CD14-positive monocyte (primary cell): ENCODE measurements at regions not wholly inside any gene's neighbourhood (a gene's known extent, or its start where the extent isn't known, plus 50 kb on each side); places are given as distances from the start of the nearest gene placed in this dataset.

Experiments
- DNase-seq, 3 donors: peaks; one replicate each; pipeline ENCODE4 v3.0.0-alpha.2; 2011 to 2022
- H2AFZ ChIP-seq: 2 replicates; pipeline ENCODE4 v1.6.0; 2012; ENCODE audit warnings: mild to moderate bottlenecking, low read depth, low read length, inconsistent platforms; ENCODE audit not compliant: insufficient read depth, poor library complexity, severe bottlenecking
- H3K27ac ChIP-seq, 2 donors: 1 replicate in 1 of 2; 2 replicates in 1 of 2; pipeline ENCODE4 v1.5.1; 2012 to 2013; ENCODE audit warnings: low read length in 2 of 2, control low read depth in 1 of 2, inconsistent platforms in 1 of 2, low read depth in 1 of 2, mild to moderate bottlenecking in 1 of 2
- H3K27me3 ChIP-seq, 2 donors: one replicate each; pipeline versions ENCODE4 v1.6.0 to v1.6.1; 2011 to 2013; ENCODE audit warnings: low read length in 2 of 2; ENCODE audit not compliant: control insufficient read depth in 2 of 2, insufficient read depth in 2 of 2
- H3K36me3 ChIP-seq, 2 donors: replicated peaks in 1 of 2; 1 replicate in 1 of 2; 2 replicates in 1 of 2; pipeline versions ENCODE4 v1.5.1 to v1.6.1; 2012 to 2013; ENCODE audit warnings: low read length in 2 of 2, control low read depth in 1 of 2, inconsistent platforms in 1 of 2, mild to moderate bottlenecking in 1 of 2; ENCODE audit not compliant: insufficient read depth in 2 of 2, control insufficient read depth in 1 of 2
- H3K4me1 ChIP-seq, 2 donors: 1 replicate in 1 of 2; 2 replicates in 1 of 2; pipeline versions ENCODE4 v1.5.1 to v1.6.1; 2012 to 2013; ENCODE audit warnings: low read length in 2 of 2, control low read depth in 1 of 2, inconsistent platforms in 1 of 2, mild to moderate bottlenecking in 1 of 2, moderate library complexity in 1 of 2; ENCODE audit not compliant: insufficient read depth in 2 of 2, control insufficient read depth in 1 of 2
- H3K4me2 ChIP-seq: replicated peaks from 2 replicates; pipeline ENCODE3; 2012; ENCODE audit warnings: low read length, moderate library complexity, mild to moderate bottlenecking; ENCODE audit not compliant: poor library complexity, severe bottlenecking; ENCODE audit errors: extremely low read depth
- H3K4me3 ChIP-seq, 3 experiments: fragments of 200-600 bp in 1 of 3; sonication (generic) in 1 of 3; replicated peaks in 1 of 3; 1 replicate in 2 of 3; 2 replicates in 1 of 3; pipeline ENCODE4 v1.5.1; 2011 to 2013; ENCODE audit warnings: low read length in 3 of 3, mild to moderate bottlenecking in 3 of 3, control low read depth in 2 of 3, low read depth in 2 of 3, inconsistent platforms in 1 of 3, moderate library complexity in 1 of 3
- H3K79me2 ChIP-seq: 2 replicates; pipeline ENCODE4 v1.6.0; 2012; ENCODE audit warnings: mild to moderate bottlenecking, control low read depth, inconsistent platforms, low read length, moderate library complexity; ENCODE audit not compliant: insufficient read depth
- H3K9ac ChIP-seq: 2 replicates; pipeline ENCODE4 v1.6.0; 2017; ENCODE audit warnings: low read length, mild to moderate bottlenecking; ENCODE audit not compliant: insufficient read depth, poor library complexity, severe bottlenecking
- H3K9me3 ChIP-seq, 2 donors: replicated peaks in 1 of 2; 1 replicate in 1 of 2; 2 replicates in 1 of 2; pipeline versions ENCODE4 v1.5.1 to v1.6.1; 2012 to 2013; ENCODE audit warnings: low read length in 2 of 2, control low read depth in 1 of 2; ENCODE audit not compliant: control insufficient read depth in 1 of 2, insufficient read depth in 1 of 2
- H4K20me1 ChIP-seq: 2 replicates; pipeline ENCODE4 v1.6.0; 2012; ENCODE audit warnings: mild to moderate bottlenecking, low read length, control low read depth, moderate library complexity; ENCODE audit not compliant: insufficient read depth
- H3K27ac Mint-ChIP-seq, 7 donors: one replicate each; pipeline ENCODE4 v1.8.0; 2020; ENCODE audit warnings: mild to moderate bottlenecking in 7 of 7, mixed read lengths in 7 of 7, moderate library complexity in 6 of 7, inconsistent platforms in 2 of 7
- H3K27me3 Mint-ChIP-seq, 3 donors: one replicate each; pipeline ENCODE4 v1.8.0; 2021 to 2022; ENCODE audit warnings: low read depth in 3 of 3, mild to moderate bottlenecking in 3 of 3, mixed read lengths in 3 of 3, moderate library complexity in 3 of 3, inconsistent platforms in 1 of 3
- H3K36me3 Mint-ChIP-seq, 2 donors: one replicate each; pipeline ENCODE4 v1.8.0; 2020; ENCODE audit warnings: mixed read lengths in 2 of 2, inconsistent platforms in 1 of 2, mild to moderate bottlenecking in 1 of 2
- H3K4me1 Mint-ChIP-seq: one replicate; pipeline ENCODE4 v1.8.0; 2020; ENCODE audit warnings: mild to moderate bottlenecking, mixed read lengths
- H3K4me3 Mint-ChIP-seq, 2 donors: one replicate each; pipeline ENCODE4 v1.8.0; 2020; ENCODE audit warnings: mild to moderate bottlenecking in 2 of 2, mixed read lengths in 2 of 2, moderate library complexity in 1 of 2
- H3K9me3 Mint-ChIP-seq, 7 donors: one replicate each; pipeline ENCODE4 v1.8.0; 2020 to 2022; ENCODE audit warnings: mixed read lengths in 7 of 7, mild to moderate bottlenecking in 6 of 7, moderate library complexity in 6 of 7, inconsistent platforms in 2 of 7
- CTCF ChIP-seq: fragments of 200-600 bp; IDR thresholded peaks from one replicate; pipeline ENCODE4 v1.8.0; 2022; ENCODE audit warnings: antibody characterized with exemption, mild to moderate bottlenecking
- WGBS: methylation state at CpG from one replicate; pipeline ENCODE4 v1.1.5; 2013; ENCODE audit warnings: missing lambda C conversion rate; ENCODE audit not compliant: insufficient coverage; 5-methylcytosine and 5-hydroxymethylcytosine counted together
- intact Hi-C, 2 donors: fragments of 100-400 bp; cut with micrococcal nuclease; formaldehyde crosslinking; loops; one replicate each; pipeline versions ENCODE4 v1.15.0 to v1.15.1; 2023

- intact Hi-C loops: no loop called here
- Mint-ChIP-seq H3K4me1 (peaks cover 28% of the 10 kb centered on the region), H3K4me3 (no peak overlapping the region), H3K9me3 (peaks cover 0 to 6% (median 4%) of the 10 kb centered on the region in 7 donors), H3K36me3 (no peaks in the 10 kb centered on the region), H3K27ac (no peak overlapping the region), H3K27me3 (peaks cover 0 to 3% (median 1%) of the 10 kb centered on the region in 3 donors)
- Histone ChIP-seq H3K4me2 (no peak overlapping the region), H3K36me3 (no peaks in the 10 kb centered on the region), H3K9me3 (no peaks in the 10 kb centered on the region), H3K4me1 (peaks cover 14 to 27% of the 10 kb centered on the region in 2 donors), H3K9ac (no peak overlapping the region), H3K79me2 (no peaks in the 10 kb centered on the region), H4K20me1 (no peaks in the 10 kb centered on the region), H2AFZ (no peak overlapping the region), H3K27ac (no peak overlapping the region), H3K4me3 (no peak overlapping the region), H3K27me3 (no peaks in the 10 kb centered on the region)
- no peak for DNase-seq
- no peak for TF ChIP-seq CTCF
These were observed 206.7 kb upstream of the TRIB2 start for GRCh38 chr2:12510070-12510469.

GRCh38 chr2:12513339-12513738 is 203.4 kb upstream of the TRIB2 start:
- no peak overlapping the region for H3K27ac ChIP-seq

More at GRCh38 chr2:12513339-12513738, 203.4 kb upstream of the TRIB2 start:
- no peak overlapping the region for H3K4me3 Mint-ChIP-seq
- H3K27ac Mint-ChIP-seq: no peak overlapping the region
- H3K4me1 Mint-ChIP-seq: peaks cover 6% of the 10 kb centered on the region
- no peak for TF ChIP-seq CTCF
- no peak overlapping the region for H3K4me3 ChIP-seq
- no CpG with 5 or more reads among the region's 1 CpG for WGBS
- no peaks in the 10 kb centered on the region for H4K20me1 ChIP-seq
- no peaks in the 10 kb centered on the region for H3K79me2 ChIP-seq
- no peaks in the 10 kb centered on the region for H3K36me3 Mint-ChIP-seq
- H3K27me3 Mint-ChIP-seq: peaks cover 0 to 1% (median 1%) of the 10 kb centered on the region in 3 donors
- no peaks in the 10 kb centered on the region for H3K27me3 ChIP-seq
- H3K9ac ChIP-seq: no peak overlapping the region
- H3K9me3 ChIP-seq: no peaks in the 10 kb centered on the region
- H3K4me2 ChIP-seq: no peak overlapping the region
- H3K9me3 Mint-ChIP-seq: peaks cover 0 to 6% (median 4%) of the 10 kb centered on the region in 7 donors
- no peak for DNase-seq
- H3K36me3 ChIP-seq: no peaks in the 10 kb centered on the region
- peaks cover 0 to 5% of the 10 kb centered on the region in 2 donors for H3K4me1 ChIP-seq
- peak overlapping the region; percentile 46 for H2AFZ ChIP-seq
- intact Hi-C loops: no loop called here
